ENCODE measurements at regions not wholly inside any gene's neighbourhood (a gene's known extent, or its start where the extent isn't known, plus 50 kb on each side); places are given as distances from the start of the nearest gene placed in this dataset.
A peak's percentile ranks its signal among the peaks of the same experiment; 100 is the strongest.

- no peak for TF ChIP-seq YY1 (IDR thresholded peaks at IDR 0.05; ENCODE audit: insufficient read depth, insufficient read length)
- H3K4me3 ChIP-seq (ENCODE audit: insufficient read length, low read depth) = no peak overlapping the region
- DNase-seq (ENCODE audit: low read depth, low spot score) = no peak
- no peaks in the 10 kb centered on the region for H3K36me3 ChIP-seq (ENCODE audit: insufficient read depth, insufficient read length, low read length)
- no peak overlapping the region for H3K9ac ChIP-seq (ENCODE audit: insufficient read length, low read depth)
- peaks cover 11% of the 10 kb centered on the region; the same call in 1 of the 2 replicates for H3K9me3 ChIP-seq (ENCODE audit: insufficient read depth, low read length)
- H3K4me1 ChIP-seq (ENCODE audit: insufficient read depth, insufficient read length) = no peaks in the 10 kb centered on the region
- no peaks in the 10 kb centered on the region for H3K27me3 ChIP-seq (ENCODE audit: insufficient read depth, insufficient read length)
Measured at GRCh38 chr5:130743092-130743491, 422.0 kb downstream of the HINT1 start.

DNA sequence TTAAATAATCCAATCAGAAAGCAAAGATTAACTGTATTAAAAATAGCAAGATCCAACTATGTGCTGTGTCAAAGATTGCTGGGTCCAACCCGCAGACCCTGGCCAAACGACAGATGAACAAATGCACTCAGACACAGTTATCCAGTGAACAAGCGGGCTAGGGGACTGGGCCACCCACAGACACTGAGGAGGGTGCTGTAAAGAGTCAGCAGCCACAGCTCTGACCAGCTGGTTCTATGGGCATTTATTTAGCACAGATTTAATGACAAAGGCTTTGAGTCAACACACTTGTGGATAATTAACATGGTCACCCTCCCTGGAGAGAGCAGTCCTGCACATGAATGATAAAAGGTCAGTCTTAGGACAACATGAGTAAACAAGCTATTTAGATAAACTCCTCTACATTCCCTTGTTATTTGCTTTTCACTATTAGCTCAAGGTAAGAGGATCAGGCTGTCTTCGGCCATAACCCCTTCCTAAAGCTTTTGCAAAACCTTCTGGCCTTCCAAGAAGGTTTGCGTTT, 424.9 kb downstream of the HINT1 start:
- no peak for DNase-seq (ENCODE audit: low read depth, low spot score)
- Histone ChIP-seq H3K27me3 (ENCODE audit: insufficient read depth, insufficient read length) (no peaks in the 10 kb centered on the region), H3K36me3 (ENCODE audit: insufficient read depth, insufficient read length, low read length) (no peaks in the 10 kb centered on the region), H3K4me3 (ENCODE audit: insufficient read length, low read depth) (no peak overlapping the region), H3K9me3 (ENCODE audit: insufficient read depth, low read length) (peaks cover 11% of the 10 kb centered on the region; the same call in 1 of the 2 replicates), H3K4me1 (ENCODE audit: insufficient read depth, insufficient read length) (no peaks in the 10 kb centered on the region), H3K9ac (ENCODE audit: insufficient read length, low read depth) (no peak overlapping the region)
- TF ChIP-seq YY1 (IDR thresholded peaks at IDR 0.05; ENCODE audit: insufficient read depth, insufficient read length) = no peak
- no peak for TF ChIP-seq SUZ12 (IDR thresholded peaks at IDR 0.05; ENCODE audit: extremely low read depth, insufficient read depth, insufficient read length)
- TF ChIP-seq ZNF274 (IDR thresholded peaks at IDR 0.05; ENCODE audit: low read depth, low read length) = no peak

DNA sequence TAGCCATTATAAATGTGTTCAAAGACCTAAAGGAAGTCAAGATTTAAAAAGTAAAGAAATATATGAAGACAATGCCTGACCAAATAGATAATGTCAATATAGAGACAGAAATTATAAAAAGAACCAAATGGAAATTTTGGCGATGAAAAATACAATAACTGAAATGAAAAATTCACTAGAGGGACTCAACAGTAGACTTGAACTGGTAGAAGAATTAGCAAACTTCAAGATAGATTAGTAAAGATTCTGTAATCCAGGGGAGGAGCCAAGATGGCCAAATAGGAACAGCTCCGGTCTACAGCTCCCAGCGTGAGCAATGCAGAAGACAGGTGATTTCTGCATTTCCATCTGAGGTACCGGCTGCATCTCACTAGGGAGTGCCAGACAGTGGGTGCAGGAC, 433.2 kb downstream of the HINT1 start:
- H3K9ac ChIP-seq (ENCODE audit: insufficient read length, low read depth) = no peak overlapping the region
- peak overlapping the region; percentile 26 for H3K4me3 ChIP-seq (ENCODE audit: insufficient read length, low read depth)
- TF ChIP-seq SUZ12 (IDR thresholded peaks at IDR 0.05; ENCODE audit: extremely low read depth, insufficient read depth, insufficient read length) = no peak
- TF ChIP-seq ZNF274 (IDR thresholded peaks at IDR 0.05; ENCODE audit: low read depth, low read length) = no peak
- no peak for TF ChIP-seq YY1 (IDR thresholded peaks at IDR 0.05; ENCODE audit: insufficient read depth, insufficient read length)

DNA sequence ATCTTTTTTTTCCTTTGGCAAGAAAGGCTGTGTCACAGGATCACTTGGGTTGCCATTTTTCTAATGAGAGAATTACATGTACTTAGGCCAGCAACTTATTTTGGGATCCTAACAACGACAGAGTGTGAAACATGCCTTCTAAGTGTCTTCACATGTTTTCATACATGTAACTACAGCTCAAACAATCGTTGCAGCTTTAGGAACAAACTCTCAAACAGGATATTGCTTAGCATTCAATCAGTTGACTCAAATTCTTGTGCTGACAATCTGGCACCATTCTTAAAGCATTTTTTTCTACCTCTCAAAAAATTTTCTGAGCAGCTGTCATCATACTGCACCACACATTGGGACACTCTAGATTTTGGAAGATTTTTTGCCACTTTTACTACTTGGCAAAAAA, 435.5 kb downstream of the HINT1 start:
- H3K4me1 ChIP-seq (ENCODE audit: insufficient read depth, insufficient read length) = no peaks in the 10 kb centered on the region
- no peaks in the 10 kb centered on the region for H3K27me3 ChIP-seq (ENCODE audit: insufficient read depth, insufficient read length)
- DNase-seq (ENCODE audit: low read depth, low spot score) = no peak
- H3K9me3 ChIP-seq (ENCODE audit: insufficient read depth, low read length) = no peaks in the 10 kb centered on the region
- H3K9ac ChIP-seq (ENCODE audit: insufficient read length, low read depth) = no peak overlapping the region
- TF ChIP-seq YY1 (IDR thresholded peaks at IDR 0.05; ENCODE audit: insufficient read depth, insufficient read length) (no peak), ZNF274 (IDR thresholded peaks at IDR 0.05; ENCODE audit: low read depth, low read length) (no peak), SUZ12 (IDR thresholded peaks at IDR 0.05; ENCODE audit: extremely low read depth, insufficient read depth, insufficient read length) (no peak)
- no peak overlapping the region for H3K4me3 ChIP-seq (ENCODE audit: insufficient read length, low read depth)
- H3K36me3 ChIP-seq (ENCODE audit: insufficient read depth, insufficient read length, low read length) = no peaks in the 10 kb centered on the region

More for the DNA sequence above, 433.2 kb downstream of the HINT1 start:
- Histone ChIP-seq H3K27me3 (ENCODE audit: insufficient read depth, insufficient read length) (no peaks in the 10 kb centered on the region), H3K36me3 (ENCODE audit: insufficient read depth, insufficient read length, low read length) (no peaks in the 10 kb centered on the region), H3K4me1 (ENCODE audit: insufficient read depth, insufficient read length) (no peaks in the 10 kb centered on the region), H3K9me3 (ENCODE audit: insufficient read depth, low read length) (no peaks in the 10 kb centered on the region)
- no peak for DNase-seq (ENCODE audit: low read depth, low spot score)

GRCh38 chr5:130727830-130728229, 437.2 kb downstream of the HINT1 start:
- H3K36me3 ChIP-seq (ENCODE audit: insufficient read depth, insufficient read length, low read length) = no peaks in the 10 kb centered on the region
- no peaks in the 10 kb centered on the region for H3K4me1 ChIP-seq (ENCODE audit: insufficient read depth, insufficient read length)
- no peak overlapping the region for H3K4me3 ChIP-seq (ENCODE audit: insufficient read length, low read depth)
- no peak for DNase-seq (ENCODE audit: low read depth, low spot score)
- no peak overlapping the region for H3K9ac ChIP-seq (ENCODE audit: insufficient read length, low read depth)
- no peak for TF ChIP-seq SUZ12 (IDR thresholded peaks at IDR 0.05; ENCODE audit: extremely low read depth, insufficient read depth, insufficient read length)
- no peak for TF ChIP-seq ZNF274 (IDR thresholded peaks at IDR 0.05; ENCODE audit: low read depth, low read length)
- TF ChIP-seq YY1 (IDR thresholded peaks at IDR 0.05; ENCODE audit: insufficient read depth, insufficient read length) = no peak
- no peaks in the 10 kb centered on the region for H3K9me3 ChIP-seq (ENCODE audit: insufficient read depth, low read length)
- no peaks in the 10 kb centered on the region for H3K27me3 ChIP-seq (ENCODE audit: insufficient read depth, insufficient read length)

DNA sequence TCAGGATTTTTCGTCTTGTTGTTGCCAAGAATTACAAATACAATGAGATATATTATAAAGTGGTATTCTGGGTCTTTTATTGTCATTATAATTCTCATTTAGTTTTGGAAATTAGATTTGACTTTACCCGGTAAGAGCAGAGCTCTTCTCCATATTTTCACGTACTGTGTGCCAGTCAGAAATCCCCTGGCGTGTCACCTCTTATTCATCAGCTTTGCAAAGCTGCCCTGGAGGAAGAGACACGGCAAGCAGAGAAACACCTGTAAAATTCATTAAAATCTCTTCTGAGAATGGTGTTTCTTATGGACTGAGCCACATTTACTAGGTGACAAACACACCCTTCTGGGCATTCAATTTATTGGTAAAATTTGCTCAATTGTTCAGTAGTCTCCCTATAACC, 440.4 kb downstream of the HINT1 start:
- Histone ChIP-seq H3K27me3 (ENCODE audit: insufficient read depth, insufficient read length) (no peaks in the 10 kb centered on the region), H3K4me3 (ENCODE audit: insufficient read length, low read depth) (no peak overlapping the region), H3K4me1 (ENCODE audit: insufficient read depth, insufficient read length) (no peaks in the 10 kb centered on the region), H3K9ac (ENCODE audit: insufficient read length, low read depth) (no peak overlapping the region), H3K36me3 (ENCODE audit: insufficient read depth, insufficient read length, low read length) (no peaks in the 10 kb centered on the region), H3K9me3 (ENCODE audit: insufficient read depth, low read length) (no peaks in the 10 kb centered on the region)
- no peak for DNase-seq (ENCODE audit: low read depth, low spot score)
- TF ChIP-seq SUZ12 (IDR thresholded peaks at IDR 0.05; ENCODE audit: extremely low read depth, insufficient read depth, insufficient read length) = no peak
- no peak for TF ChIP-seq ZNF274 (IDR thresholded peaks at IDR 0.05; ENCODE audit: low read depth, low read length)
- no peak for TF ChIP-seq YY1 (IDR thresholded peaks at IDR 0.05; ENCODE audit: insufficient read depth, insufficient read length)

GRCh38 chr5:130720355-130720754, 444.7 kb downstream of the HINT1 start:
- no peaks in the 10 kb centered on the region for H3K36me3 ChIP-seq (ENCODE audit: insufficient read depth, insufficient read length, low read length)
- no peaks in the 10 kb centered on the region for H3K4me1 ChIP-seq (ENCODE audit: insufficient read depth, insufficient read length)
- no peaks in the 10 kb centered on the region for H3K9me3 ChIP-seq (ENCODE audit: insufficient read depth, low read length)
- H3K27me3 ChIP-seq (ENCODE audit: insufficient read depth, insufficient read length) = no peaks in the 10 kb centered on the region
- DNase-seq (ENCODE audit: low read depth, low spot score) = peak; percentile 28
- H3K9ac ChIP-seq (ENCODE audit: insufficient read length, low read depth) = no peak overlapping the region
- H3K4me3 ChIP-seq (ENCODE audit: insufficient read length, low read depth) = no peak overlapping the region
- TF ChIP-seq SUZ12 (IDR thresholded peaks at IDR 0.05; ENCODE audit: extremely low read depth, insufficient read depth, insufficient read length) = no peak
- no peak for TF ChIP-seq YY1 (IDR thresholded peaks at IDR 0.05; ENCODE audit: insufficient read depth, insufficient read length)
- no peak for TF ChIP-seq ZNF274 (IDR thresholded peaks at IDR 0.05; ENCODE audit: low read depth, low read length)

All from NT2/D1 (cell line).